Spleen (tissue), 11 donors: ENCODE measurements at regions not wholly inside any gene's neighbourhood (a gene's known extent, or its start where the extent isn't known, plus 50 kb on each side); places are given as distances from the start of the nearest gene placed in this dataset.
"Not testable (repeated sequence)": the region's sequence is repeated elsewhere in the genome, so short reads cannot be mapped to it uniquely, and the experiment has no call there.

ENCODE experiments used
- DNase-seq: peaks from one replicate; pipeline ENCODE4 v3.0.0-alpha.2; 2020
- H3K27ac ChIP-seq, 8 donors: fragments of 200-600 bp; sonication (generic) in 7 of 8; 1 replicate in 4 of 8; 2 replicates in 4 of 8; pipeline versions ENCODE4 v1.5.0 to v1.8.0; 2016 to 2021; ENCODE audit warnings: inconsistent platforms in 4 of 8, mild to moderate bottlenecking in 4 of 8, moderate library complexity in 1 of 8
- H3K27me3 ChIP-seq, 7 donors: fragments of 200-600 bp; sonication (generic) in 6 of 7; replicated peaks in 1 of 7; 1 replicate in 4 of 7; 2 replicates in 3 of 7; pipeline versions ENCODE4 v1.5.0 to v1.8.0; 2016 to 2021; ENCODE audit warnings: inconsistent platforms in 3 of 7, mild to moderate bottlenecking in 1 of 7
- H3K36me3 ChIP-seq, 6 donors: fragments of 200-600 bp; sonication (generic) in 5 of 6; 1 replicate in 4 of 6; 2 replicates in 2 of 6; pipeline versions ENCODE4 v1.5.0 to v1.8.0; 2016 to 2021; ENCODE audit warnings: inconsistent platforms in 2 of 6
- H3K4me1 ChIP-seq, 6 donors: fragments of 200-600 bp; sonication (generic) in 5 of 6; 1 replicate in 3 of 6; 2 replicates in 3 of 6; pipeline versions ENCODE4 v1.5.0 to v1.8.0; 2016 to 2021; ENCODE audit warnings: inconsistent platforms in 3 of 6
- H3K4me3 ChIP-seq, 8 donors: fragments of 200-600 bp; sonication (generic) in 7 of 8; 1 replicate in 4 of 8; 2 replicates in 4 of 8; pipeline versions ENCODE4 v1.5.0 to v1.8.0; 2016 to 2021; ENCODE audit warnings: inconsistent platforms in 4 of 8, mild to moderate bottlenecking in 4 of 8, moderate library complexity in 2 of 8
- H3K9me3 ChIP-seq, 8 donors: fragments of 200-600 bp; sonication (generic) in 7 of 8; 1 replicate in 4 of 8; 2 replicates in 4 of 8; pipeline versions ENCODE4 v1.5.0 to v1.8.0; 2016 to 2021; ENCODE audit warnings: inconsistent platforms in 4 of 8
- CTCF ChIP-seq, 11 experiments: fragments of 200-600 bp in 7 of 11; fragments of 450-650 bp in 4 of 11; sonication (generic) in 4 of 11; IDR thresholded peaks in 8 of 11; conservative IDR thresholded peaks in 3 of 11; 1 replicate in 7 of 11; 2 replicates in 4 of 11; pipeline versions ENCODE4 v1.4.0 to v1.8.0; 2016 to 2021; ENCODE audit warnings: antibody characterized with exemption in 11 of 11, inconsistent platforms in 4 of 11, mild to moderate bottlenecking in 1 of 11
- POLR2A ChIP-seq, 3 donors: fragments of 450-650 bp; IDR thresholded peaks; one replicate each; pipeline ENCODE4 v1.5.1; 2017; ENCODE audit warnings: antibody characterized with exemption in 3 of 3, mild to moderate bottlenecking in 1 of 3
- POLR2AphosphoS5 ChIP-seq, 3 donors: sonication (generic); formaldehyde crosslinking; IDR thresholded peaks; one replicate each; pipeline ENCODE4 v1.5.1; 2017; ENCODE audit warnings: antibody characterized with exemption in 3 of 3
- WGBS, 5 donors: extraction: QIAGEN DNeasy Blood & Tissue Kit in 3 of 5; methylation state at CpG; one replicate each; pipeline versions ENCODE4 v1.1.5 to v1.1.7; 2013 to 2018; 5-methylcytosine and 5-hydroxymethylcytosine counted together
- intact Hi-C: fragments of 100-400 bp; cut with DNase I; formaldehyde crosslinking; loops from one replicate; pipeline ENCODE4 v1.15.0; 2023; ENCODE audit warnings: low total_unique reads
- donor health status: healthy with polysubstance abuse.
- donor health status: DM: no; HTN: no; CAD: no; lungs with moderate emphysema.
- donor health status: DM: no; HTN: no; CAD: no.
- donor health status: Bipolar disorder and iron deficiency.
- donor health status: healthy.
- donor health status: DM: no; HTN: no; CAD: no.
- donor health status: DM: yes; HTN: yes; CAD: no.

DNA sequence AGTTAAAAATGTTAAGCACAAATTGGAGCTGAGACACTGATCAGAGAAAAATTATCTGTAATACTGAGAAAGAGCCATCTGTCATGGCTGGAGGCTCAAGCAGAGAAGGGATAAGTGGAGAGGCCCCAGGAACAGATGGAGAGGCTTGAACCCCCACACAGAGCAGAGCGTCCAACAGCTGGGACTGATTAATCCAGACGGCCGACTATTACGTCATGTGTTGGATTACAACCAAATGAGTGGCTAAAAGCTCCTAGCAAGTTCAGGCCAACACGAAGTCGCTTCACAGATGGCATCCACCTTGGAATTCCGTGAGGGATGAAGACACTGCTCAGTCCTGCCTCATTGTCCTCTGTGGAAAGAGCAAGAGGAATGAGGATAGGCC is 57.7 kb upstream of the ATXN3L start:
- no peak for DNase-seq
- intact Hi-C loops: no loop called here
- H3K4me1 ChIP-seq: no peaks in the 10 kb centered on the region
- H3K27ac ChIP-seq: peak overlapping the region in 1 of 8 donors; percentile 38
- WGBS, 5 donors: 72 to 95% (median 81%) methylated on average over 7 of the region's 7 CpGs
- no peak overlapping the region for H3K4me3 ChIP-seq
- H3K36me3 ChIP-seq: no peaks in the 10 kb centered on the region
- H3K9me3 ChIP-seq: no peaks in the 10 kb centered on the region
- no peak for TF ChIP-seq POLR2AphosphoS5 (IDR thresholded peaks at IDR 0.05)
- TF ChIP-seq CTCF (IDR thresholded peaks at IDR 0.05 in 8 of 11, conservative IDR thresholded peaks at IDR 0.05 in 3 of 11): no peak
- no peaks in the 10 kb centered on the region for H3K27me3 ChIP-seq

DNA sequence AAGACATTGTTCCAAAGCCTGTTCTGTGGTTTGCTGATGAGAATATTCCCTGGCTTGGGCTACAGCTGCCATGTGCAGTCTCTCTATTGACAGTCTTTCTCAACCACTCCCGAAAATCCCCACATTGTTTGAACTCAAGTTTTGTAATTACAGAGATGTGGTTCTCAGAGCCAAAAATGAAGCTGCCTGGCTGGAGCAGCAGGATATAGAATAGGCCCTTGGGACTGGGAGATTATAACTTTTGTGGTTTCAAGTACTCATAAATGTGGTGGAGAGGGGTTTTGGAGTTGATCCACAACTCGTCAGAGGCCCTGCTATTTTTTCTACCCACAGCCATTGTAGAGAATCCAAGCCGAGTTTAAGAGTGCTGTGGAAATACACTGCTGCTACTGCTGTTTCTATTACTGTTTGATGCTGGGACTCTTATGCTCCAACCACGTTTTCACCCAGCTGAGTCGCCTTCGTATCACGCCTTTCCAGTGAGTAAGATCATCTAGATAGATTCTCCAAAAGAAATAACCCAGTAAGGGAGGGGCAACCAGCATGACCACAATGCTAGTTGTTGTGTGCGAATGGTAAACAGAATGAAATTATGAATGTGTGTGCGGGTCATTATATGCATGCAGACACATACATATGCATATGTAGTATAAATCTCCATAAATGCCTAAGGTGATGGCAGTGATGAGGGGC is 57.1 kb upstream of the ATXN3L start:
- WGBS, 5 donors: 48 to 63% (median 50%) methylated on average over 9 of the region's 9 CpGs
- no peak for DNase-seq
- peak overlapping the region in 3 of 8 donors; percentile 10 to 38 (median 28) for H3K27ac ChIP-seq

DNA sequence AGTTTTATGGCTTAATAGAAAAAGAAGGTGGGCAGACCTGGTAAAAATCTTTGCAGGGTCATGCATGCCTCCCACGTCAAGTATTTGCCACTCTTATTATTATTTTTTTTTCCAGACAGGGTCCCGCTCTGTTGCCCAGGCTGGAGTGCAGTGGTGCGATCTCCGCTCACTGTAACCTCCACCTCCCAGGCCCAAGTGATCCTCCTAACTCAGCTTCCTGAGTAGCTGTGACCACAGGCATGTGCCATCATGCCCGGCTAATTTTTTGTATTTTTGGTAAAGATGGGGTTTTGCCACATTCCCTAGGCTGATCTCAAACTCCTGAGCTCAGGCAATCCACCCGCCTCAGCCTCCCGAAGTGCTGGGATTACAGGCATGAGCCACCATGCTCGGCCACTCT is 55.7 kb upstream of the ATXN3L start:
- H3K27me3 ChIP-seq, H3K36me3 ChIP-seq, H3K27ac ChIP-seq, DNase-seq, H3K4me1 ChIP-seq, H3K9me3 ChIP-seq, intact Hi-C loops, H3K4me3 ChIP-seq: not testable (repeated sequence)
- 80 to 88% (median 83%) methylated on average over 8 of the region's 8 CpGs for WGBS, 5 donors

More for the DNA sequence above, 57.1 kb upstream of the ATXN3L start:
- no peak for TF ChIP-seq POLR2A (IDR thresholded peaks at IDR 0.05)
- no peak for TF ChIP-seq POLR2AphosphoS5 (IDR thresholded peaks at IDR 0.05)
- no peak for TF ChIP-seq CTCF (IDR thresholded peaks at IDR 0.05 in 8 of 11, conservative IDR thresholded peaks at IDR 0.05 in 3 of 11)
- H3K4me1 ChIP-seq: no peaks in the 10 kb centered on the region
- no peaks in the 10 kb centered on the region for H3K27me3 ChIP-seq
- no peak overlapping the region for H3K4me3 ChIP-seq
- no peaks in the 10 kb centered on the region for H3K9me3 ChIP-seq
- no peaks in the 10 kb centered on the region for H3K36me3 ChIP-seq
- intact Hi-C loops: no loop called here

DNA sequence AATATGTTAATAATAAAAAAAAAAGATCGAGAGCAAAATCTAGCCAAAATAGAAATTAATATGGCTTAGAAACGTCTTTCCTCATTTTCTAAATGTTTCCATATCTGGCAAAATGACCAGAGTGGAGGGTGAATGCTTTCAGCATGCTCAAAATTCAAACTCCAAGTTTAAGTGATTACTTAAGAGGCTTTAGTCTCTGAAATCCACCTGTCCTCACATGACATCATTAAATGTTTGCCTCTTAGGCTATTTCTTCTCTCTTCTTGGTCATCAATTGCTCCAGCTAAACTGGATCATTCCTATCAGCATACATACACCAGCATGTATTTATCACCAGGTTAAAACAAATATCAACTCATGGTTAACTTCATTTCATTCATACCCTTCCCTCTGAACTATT is 54.5 kb upstream of the ATXN3L start:
- no peak overlapping the region for H3K27ac ChIP-seq
- DNase-seq: no peak
- 62 to 77% (median 75%) methylated on average over 2 of the region's 2 CpGs for WGBS, 5 donors
- TF ChIP-seq CTCF (IDR thresholded peaks at IDR 0.05 in 8 of 11, conservative IDR thresholded peaks at IDR 0.05 in 3 of 11): no peak
- no peak for TF ChIP-seq POLR2AphosphoS5 (IDR thresholded peaks at IDR 0.05)
- no peak for TF ChIP-seq POLR2A (IDR thresholded peaks at IDR 0.05)
- intact Hi-C loops: no loop called here
- H3K9me3 ChIP-seq: no peaks in the 10 kb centered on the region
- H3K36me3 ChIP-seq: no peaks in the 10 kb centered on the region
- no peaks in the 10 kb centered on the region for H3K4me1 ChIP-seq
- no peaks in the 10 kb centered on the region for H3K27me3 ChIP-seq
- no peak overlapping the region for H3K4me3 ChIP-seq
